ENCODE measurements at regions not wholly inside any gene's neighbourhood (a gene's known extent, or its start where the extent isn't known, plus 50 kb on each side); places are given as distances from the start of the nearest gene placed in this dataset.

DNA sequence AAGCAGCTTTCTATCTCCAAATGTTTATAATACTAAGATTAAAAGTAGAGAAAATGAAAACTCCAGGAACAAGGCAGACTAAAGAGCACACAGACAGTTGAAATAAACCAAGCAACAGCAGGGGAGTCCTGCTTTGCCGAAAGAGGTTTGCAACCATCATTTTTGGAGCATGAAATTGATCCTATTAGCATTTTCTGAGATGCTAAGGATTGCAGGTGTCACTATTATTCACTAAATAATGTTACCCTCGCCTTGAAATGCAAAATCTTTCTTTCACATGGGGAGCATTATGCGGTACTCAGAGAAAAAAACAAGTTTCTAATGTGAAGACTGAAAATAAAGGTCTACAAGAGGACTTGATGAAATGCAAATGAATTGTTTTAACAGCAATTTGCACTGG lies 81.7 kb upstream of the DNAJC10 start:
- TF ChIP-seq, protein P1, sequence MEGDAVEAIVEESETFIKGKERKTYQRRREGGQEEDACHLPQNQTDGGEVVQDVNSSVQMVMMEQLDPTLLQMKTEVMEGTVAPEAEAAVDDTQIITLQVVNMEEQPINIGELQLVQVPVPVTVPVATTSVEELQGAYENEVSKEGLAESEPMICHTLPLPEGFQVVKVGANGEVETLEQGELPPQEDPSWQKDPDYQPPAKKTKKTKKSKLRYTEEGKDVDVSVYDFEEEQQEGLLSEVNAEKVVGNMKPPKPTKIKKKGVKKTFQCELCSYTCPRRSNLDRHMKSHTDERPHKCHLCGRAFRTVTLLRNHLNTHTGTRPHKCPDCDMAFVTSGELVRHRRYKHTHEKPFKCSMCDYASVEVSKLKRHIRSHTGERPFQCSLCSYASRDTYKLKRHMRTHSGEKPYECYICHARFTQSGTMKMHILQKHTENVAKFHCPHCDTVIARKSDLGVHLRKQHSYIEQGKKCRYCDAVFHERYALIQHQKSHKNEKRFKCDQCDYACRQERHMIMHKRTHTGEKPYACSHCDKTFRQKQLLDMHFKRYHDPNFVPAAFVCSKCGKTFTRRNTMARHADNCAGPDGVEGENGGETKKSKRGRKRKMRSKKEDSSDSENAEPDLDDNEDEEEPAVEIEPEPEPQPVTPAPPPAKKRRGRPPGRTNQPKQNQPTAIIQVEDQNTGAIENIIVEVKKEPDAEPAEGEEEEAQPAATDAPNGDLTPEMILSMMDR (IDR thresholded peaks at IDR 0.05), result no peak
- TF ChIP-seq POLR2A (IDR thresholded peaks at IDR 0.05) (no peak), POLR2AphosphoS5 (IDR thresholded peaks at IDR 0.05) (no peak)
